IMR-90 (cell line): ENCODE measurements at regions not wholly inside any gene's neighbourhood (a gene's known extent, or its start where the extent isn't known, plus 50 kb on each side); places are given as distances from the start of the nearest gene placed in this dataset.

Experiments
- BHLHE40 ChIP-seq: fragments of 150-350 bp; IDR thresholded peaks from 2 replicates; pipeline ENCODE4 v1.6.1; 2016; ENCODE audit warnings: mild to moderate bottlenecking, low read depth, low read length
- MAZ ChIP-seq: IDR thresholded peaks from 2 replicates; pipeline ENCODE4 v1.6.1; 2012; ENCODE audit warnings: low read depth, mild to moderate bottlenecking, low read length, improper control_type of control experiment, moderate library complexity, borderline replicate concordance
- MXI1 ChIP-seq: IDR thresholded peaks from 2 replicates; pipeline ENCODE4 v1.6.1; 2012; ENCODE audit warnings: low read depth, mild to moderate bottlenecking, low read length, moderate library complexity, borderline replicate concordance
- POLR2A ChIP-seq: IDR thresholded peaks from 2 replicates; pipeline ENCODE4 v1.6.1; 2012; ENCODE audit warnings: mild to moderate bottlenecking, low read depth, low read length
- RAD21 ChIP-seq: IDR thresholded peaks from 2 replicates; pipeline ENCODE4 v1.6.1; 2012; ENCODE audit warnings: low read length, improper control_type of control experiment
- RCOR1 ChIP-seq: IDR thresholded peaks from 2 replicates; pipeline ENCODE4 v1.6.1; 2012; ENCODE audit warnings: mild to moderate bottlenecking, low read length, improper control_type of control experiment; ENCODE audit not compliant: insufficient replicate concordance
- TF ChIP-seq, protein P1 (sequence below): conservative IDR thresholded peaks from 2 replicates; pipeline ENCODE4 v1.5.1; 2012; ENCODE audit warnings: mild to moderate bottlenecking, low read depth, low read length, improper control_type of control experiment

DNA sequence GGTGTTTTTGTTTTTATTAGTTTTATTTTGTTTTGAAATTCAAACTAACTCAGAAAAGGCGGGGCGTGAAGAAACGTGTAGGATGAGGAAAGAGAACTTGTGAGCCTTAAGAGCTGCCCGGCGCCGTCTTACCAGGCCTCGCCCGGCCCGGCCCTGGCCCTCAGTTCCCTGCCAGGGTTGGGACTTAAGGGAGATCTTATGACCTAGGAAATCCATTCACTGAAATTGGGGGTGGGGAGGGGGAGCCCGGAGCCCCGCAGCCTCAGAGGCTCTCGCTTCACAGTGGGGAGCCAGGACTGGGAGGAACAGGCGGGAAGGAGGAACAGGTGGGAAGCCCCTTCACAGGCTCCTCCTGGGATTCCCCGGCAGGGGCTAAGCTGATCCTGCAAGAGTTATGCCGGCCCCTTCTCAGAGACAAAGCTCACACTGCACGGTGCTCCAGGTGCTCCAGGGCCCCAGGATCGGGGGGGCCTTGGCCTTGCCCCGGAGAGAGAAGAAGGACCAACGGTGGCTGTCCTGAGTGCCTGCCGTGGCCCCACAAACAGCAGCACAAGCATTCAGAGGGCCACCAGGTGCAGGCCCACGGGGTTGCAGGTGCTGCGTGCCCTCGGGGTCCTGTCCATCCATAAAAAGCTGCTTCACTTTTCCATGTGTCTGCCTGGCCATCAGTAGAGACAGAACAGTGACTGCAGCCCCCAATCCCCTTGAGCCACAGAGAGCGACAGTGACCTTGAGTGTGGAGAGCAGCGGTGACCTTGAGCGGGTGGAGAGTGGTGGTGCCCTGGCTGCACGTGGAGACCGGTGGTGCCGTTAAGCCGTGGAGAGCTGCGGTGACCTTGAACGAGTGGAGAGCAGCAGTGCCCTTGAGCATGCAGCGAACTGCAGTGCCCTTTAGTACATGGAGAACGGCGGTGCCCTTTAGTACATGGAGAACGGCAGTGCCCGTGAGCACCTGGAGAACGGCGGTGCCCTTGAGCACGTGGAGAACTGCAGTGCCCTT is 152.7 kb downstream of the DLL1 start:
- no peak for TF ChIP-seq RAD21
- TF ChIP-seq, protein P1, sequence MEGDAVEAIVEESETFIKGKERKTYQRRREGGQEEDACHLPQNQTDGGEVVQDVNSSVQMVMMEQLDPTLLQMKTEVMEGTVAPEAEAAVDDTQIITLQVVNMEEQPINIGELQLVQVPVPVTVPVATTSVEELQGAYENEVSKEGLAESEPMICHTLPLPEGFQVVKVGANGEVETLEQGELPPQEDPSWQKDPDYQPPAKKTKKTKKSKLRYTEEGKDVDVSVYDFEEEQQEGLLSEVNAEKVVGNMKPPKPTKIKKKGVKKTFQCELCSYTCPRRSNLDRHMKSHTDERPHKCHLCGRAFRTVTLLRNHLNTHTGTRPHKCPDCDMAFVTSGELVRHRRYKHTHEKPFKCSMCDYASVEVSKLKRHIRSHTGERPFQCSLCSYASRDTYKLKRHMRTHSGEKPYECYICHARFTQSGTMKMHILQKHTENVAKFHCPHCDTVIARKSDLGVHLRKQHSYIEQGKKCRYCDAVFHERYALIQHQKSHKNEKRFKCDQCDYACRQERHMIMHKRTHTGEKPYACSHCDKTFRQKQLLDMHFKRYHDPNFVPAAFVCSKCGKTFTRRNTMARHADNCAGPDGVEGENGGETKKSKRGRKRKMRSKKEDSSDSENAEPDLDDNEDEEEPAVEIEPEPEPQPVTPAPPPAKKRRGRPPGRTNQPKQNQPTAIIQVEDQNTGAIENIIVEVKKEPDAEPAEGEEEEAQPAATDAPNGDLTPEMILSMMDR: no peak
- TF ChIP-seq BHLHE40: no peak
- no peak for TF ChIP-seq MXI1
- TF ChIP-seq RCOR1: no peak
- no peak for TF ChIP-seq POLR2A
- no peak for TF ChIP-seq MAZ
